ENCODE measurements at regions not wholly inside any gene's neighbourhood (a gene's known extent, or its start where the extent isn't known, plus 50 kb on each side); places are given as distances from the start of the nearest gene placed in this dataset.

- TF ChIP-seq ERG (CRISPR knock-in tag; IDR thresholded peaks at IDR 0.05): no peak
- TF ChIP-seq NFATC4 (CRISPR knock-in tag; IDR thresholded peaks at IDR 0.05): no peak
- TF ChIP-seq, protein P1, sequence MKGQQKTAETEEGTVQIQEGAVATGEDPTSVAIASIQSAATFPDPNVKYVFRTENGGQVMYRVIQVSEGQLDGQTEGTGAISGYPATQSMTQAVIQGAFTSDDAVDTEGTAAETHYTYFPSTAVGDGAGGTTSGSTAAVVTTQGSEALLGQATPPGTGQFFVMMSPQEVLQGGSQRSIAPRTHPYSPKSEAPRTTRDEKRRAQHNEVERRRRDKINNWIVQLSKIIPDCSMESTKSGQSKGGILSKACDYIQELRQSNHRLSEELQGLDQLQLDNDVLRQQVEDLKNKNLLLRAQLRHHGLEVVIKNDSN (CRISPR knock-in tag; IDR thresholded peaks at IDR 0.05): no peak
- TF ChIP-seq, protein P2, sequence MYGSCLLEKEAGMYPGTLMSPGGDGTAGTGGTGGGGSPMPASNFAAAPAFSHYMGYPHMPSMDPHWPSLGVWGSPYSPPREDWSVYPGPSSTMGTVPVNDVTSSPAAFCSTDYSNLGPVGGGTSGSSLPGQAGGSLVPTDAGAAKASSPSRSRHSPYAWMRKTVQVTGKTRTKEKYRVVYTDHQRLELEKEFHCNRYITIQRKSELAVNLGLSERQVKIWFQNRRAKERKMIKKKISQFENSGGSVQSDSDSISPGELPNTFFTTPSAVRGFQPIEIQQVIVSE (CRISPR knock-in tag; IDR thresholded peaks at IDR 0.05; ENCODE audit: borderline replicate concordance): no peak
- TF ChIP-seq, protein P3, sequence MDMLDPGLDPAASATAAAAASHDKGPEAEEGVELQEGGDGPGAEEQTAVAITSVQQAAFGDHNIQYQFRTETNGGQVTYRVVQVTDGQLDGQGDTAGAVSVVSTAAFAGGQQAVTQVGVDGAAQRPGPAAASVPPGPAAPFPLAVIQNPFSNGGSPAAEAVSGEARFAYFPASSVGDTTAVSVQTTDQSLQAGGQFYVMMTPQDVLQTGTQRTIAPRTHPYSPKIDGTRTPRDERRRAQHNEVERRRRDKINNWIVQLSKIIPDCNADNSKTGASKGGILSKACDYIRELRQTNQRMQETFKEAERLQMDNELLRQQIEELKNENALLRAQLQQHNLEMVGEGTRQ (CRISPR knock-in tag; IDR thresholded peaks at IDR 0.05): no peak
- no peak for TF ChIP-seq ZNF532 (CRISPR knock-in tag; IDR thresholded peaks at IDR 0.05; ENCODE audit: borderline replicate concordance)
Observed at GRCh38 chr15:69797051-69797595, 300.6 kb downstream of the TLE3 start (continued).

DNA sequence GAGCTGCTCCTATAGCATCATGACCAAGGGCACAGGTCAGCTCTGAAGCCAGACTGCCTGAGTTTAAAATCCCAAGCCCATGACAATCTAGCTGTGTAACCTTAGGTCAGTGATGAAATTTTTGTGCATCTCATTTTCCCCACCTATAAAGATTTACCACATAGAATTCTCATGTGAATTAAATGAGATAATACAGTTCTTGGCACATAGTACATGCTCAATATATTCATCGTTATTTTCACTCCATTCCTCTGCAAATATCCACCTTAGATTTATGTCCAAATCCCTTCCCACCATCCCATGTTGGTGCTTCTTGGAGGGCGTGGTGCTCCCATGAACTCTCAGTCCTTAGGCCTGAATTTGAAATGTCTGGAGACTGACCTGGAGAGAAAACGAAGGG lies 300.1 kb downstream of the TLE3 start:
- no peak for DNase-seq (ENCODE audit: low spot score)
- H3K9me3 Mint-ChIP-seq: no peaks in the 10 kb centered on the region
- ChIA-PET CTCF (no interaction called here), POLR2A (no interaction called here)
- no peaks in the 10 kb centered on the region for H3K36me3 Mint-ChIP-seq
- TF ChIP-seq GTF2I (CRISPR knock-in tag; conservative IDR thresholded peaks at IDR 0.05) (no peak), GABPB1 (CRISPR knock-in tag; IDR thresholded peaks at IDR 0.05) (no peak), FOXP1 (CRISPR knock-in tag; IDR thresholded peaks at IDR 0.05; ENCODE audit: borderline replicate concordance) (no peak), GRHL2 (CRISPR knock-in tag; IDR thresholded peaks at IDR 0.05; ENCODE audit: insufficient replicate concordance, severe bottlenecking) (no peak), TEAD4 (CRISPR knock-in tag; IDR thresholded peaks at IDR 0.05) (no peak), ZNF121 (CRISPR knock-in tag; IDR thresholded peaks at IDR 0.05) (no peak), TCF7 (CRISPR knock-in tag; IDR thresholded peaks at IDR 0.05; ENCODE audit: low read depth) (no peak), NR1H2 (CRISPR knock-in tag; IDR thresholded peaks at IDR 0.05) (no peak), ETV6 (CRISPR knock-in tag; IDR thresholded peaks at IDR 0.05) (no peak), ELF4 (CRISPR knock-in tag; IDR thresholded peaks at IDR 0.05; ENCODE audit: low read depth) (no peak), SMAD4 (CRISPR knock-in tag; IDR thresholded peaks at IDR 0.05) (no peak)
- TF ChIP-seq, protein P3 (CRISPR knock-in tag; IDR thresholded peaks at IDR 0.05): no peak
- TF ChIP-seq, protein P4, sequence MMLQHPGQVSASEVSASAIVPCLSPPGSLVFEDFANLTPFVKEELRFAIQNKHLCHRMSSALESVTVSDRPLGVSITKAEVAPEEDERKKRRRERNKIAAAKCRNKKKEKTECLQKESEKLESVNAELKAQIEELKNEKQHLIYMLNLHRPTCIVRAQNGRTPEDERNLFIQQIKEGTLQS (CRISPR knock-in tag; conservative IDR thresholded peaks at IDR 0.05): no peak
- TF ChIP-seq, protein P5, sequence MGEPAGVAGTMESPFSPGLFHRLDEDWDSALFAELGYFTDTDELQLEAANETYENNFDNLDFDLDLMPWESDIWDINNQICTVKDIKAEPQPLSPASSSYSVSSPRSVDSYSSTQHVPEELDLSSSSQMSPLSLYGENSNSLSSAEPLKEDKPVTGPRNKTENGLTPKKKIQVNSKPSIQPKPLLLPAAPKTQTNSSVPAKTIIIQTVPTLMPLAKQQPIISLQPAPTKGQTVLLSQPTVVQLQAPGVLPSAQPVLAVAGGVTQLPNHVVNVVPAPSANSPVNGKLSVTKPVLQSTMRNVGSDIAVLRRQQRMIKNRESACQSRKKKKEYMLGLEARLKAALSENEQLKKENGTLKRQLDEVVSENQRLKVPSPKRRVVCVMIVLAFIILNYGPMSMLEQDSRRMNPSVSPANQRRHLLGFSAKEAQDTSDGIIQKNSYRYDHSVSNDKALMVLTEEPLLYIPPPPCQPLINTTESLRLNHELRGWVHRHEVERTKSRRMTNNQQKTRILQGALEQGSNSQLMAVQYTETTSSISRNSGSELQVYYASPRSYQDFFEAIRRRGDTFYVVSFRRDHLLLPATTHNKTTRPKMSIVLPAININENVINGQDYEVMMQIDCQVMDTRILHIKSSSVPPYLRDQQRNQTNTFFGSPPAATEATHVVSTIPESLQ (CRISPR knock-in tag; IDR thresholded peaks at IDR 0.05): no peak
- TF ChIP-seq, protein P6, sequence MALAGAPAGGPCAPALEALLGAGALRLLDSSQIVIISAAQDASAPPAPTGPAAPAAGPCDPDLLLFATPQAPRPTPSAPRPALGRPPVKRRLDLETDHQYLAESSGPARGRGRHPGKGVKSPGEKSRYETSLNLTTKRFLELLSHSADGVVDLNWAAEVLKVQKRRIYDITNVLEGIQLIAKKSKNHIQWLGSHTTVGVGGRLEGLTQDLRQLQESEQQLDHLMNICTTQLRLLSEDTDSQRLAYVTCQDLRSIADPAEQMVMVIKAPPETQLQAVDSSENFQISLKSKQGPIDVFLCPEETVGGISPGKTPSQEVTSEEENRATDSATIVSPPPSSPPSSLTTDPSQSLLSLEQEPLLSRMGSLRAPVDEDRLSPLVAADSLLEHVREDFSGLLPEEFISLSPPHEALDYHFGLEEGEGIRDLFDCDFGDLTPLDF (CRISPR knock-in tag; IDR thresholded peaks at IDR 0.05): no peak
- TF ChIP-seq, protein P7, sequence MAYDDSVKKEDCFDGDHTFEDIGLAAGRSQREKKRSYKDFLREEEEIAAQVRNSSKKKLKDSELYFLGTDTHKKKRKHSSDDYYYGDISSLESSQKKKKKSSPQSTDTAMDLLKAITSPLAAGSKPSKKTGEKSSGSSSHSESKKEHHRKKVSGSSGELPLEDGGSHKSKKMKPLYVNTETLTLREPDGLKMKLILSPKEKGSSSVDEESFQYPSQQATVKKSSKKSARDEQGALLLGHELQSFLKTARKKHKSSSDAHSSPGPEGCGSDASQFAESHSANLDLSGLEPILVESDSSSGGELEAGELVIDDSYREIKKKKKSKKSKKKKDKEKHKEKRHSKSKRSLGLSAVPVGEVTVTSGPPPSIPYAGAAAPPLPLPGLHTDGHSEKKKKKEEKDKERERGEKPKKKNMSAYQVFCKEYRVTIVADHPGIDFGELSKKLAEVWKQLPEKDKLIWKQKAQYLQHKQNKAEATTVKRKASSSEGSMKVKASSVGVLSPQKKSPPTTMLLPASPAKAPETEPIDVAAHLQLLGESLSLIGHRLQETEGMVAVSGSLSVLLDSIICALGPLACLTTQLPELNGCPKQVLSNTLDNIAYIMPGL (CRISPR knock-in tag; IDR thresholded peaks at IDR 0.05): no peak
- no peak overlapping the region for H3K4me3 Mint-ChIP-seq
- H3K27ac Mint-ChIP-seq: no peak overlapping the region
- ATAC-seq: no peak
- no peaks in the 10 kb centered on the region for H3K27me3 Mint-ChIP-seq (ENCODE audit: low read depth)
- peaks cover 7% of the 10 kb centered on the region for H3K4me1 Mint-ChIP-seq

Data from WTC11 (cell line).